K562 (cell line): ENCODE measurements at regions not wholly inside any gene's neighbourhood (a gene's known extent, or its start where the extent isn't known, plus 50 kb on each side); places are given as distances from the start of the nearest gene placed in this dataset.

ENCODE experiments used
- HMGN3 ChIP-seq: IDR thresholded peaks from 2 replicates; pipeline ENCODE4 v1.6.1; 2011; ENCODE audit warnings: borderline replicate concordance, low read depth, mild to moderate bottlenecking, mixed read lengths, low read length; ENCODE audit not compliant: insufficient read length; ENCODE audit errors: extremely low read depth
- MEIS2 ChIP-seq: fragments of 450-650 bp; IDR thresholded peaks from 2 replicates; pipeline ENCODE4 v1.6.1; 2014; ENCODE audit warnings: mild to moderate bottlenecking; ENCODE audit not compliant: partially characterized antibody
- POLR2A ChIP-seq: fragments of 450-650 bp; conservative IDR thresholded peaks from 2 replicates; pipeline ENCODE4 v1.6.1; 2016
- TAF1 ChIP-seq: IDR thresholded peaks from 2 replicates; pipeline ENCODE4 v1.6.1; 2011; ENCODE audit warnings: mild to moderate bottlenecking, low read length, moderate library complexity; ENCODE audit not compliant: insufficient read depth, control insufficient read depth, severe bottlenecking; ENCODE audit errors: extremely low read depth
- TAL1 ChIP-seq: fragments of 450-650 bp; IDR thresholded peaks from 2 replicates; pipeline ENCODE4 v1.6.1; 2016; ENCODE audit warnings: mild to moderate bottlenecking
- TF ChIP-seq, protein P1 (sequence below), 3 experiments: IDR thresholded peaks in 2 of 3; conservative IDR thresholded peaks in 1 of 3; 2 replicates each; pipeline ENCODE4 v1.5.1; 2011 to 2012; ENCODE audit warnings: low read length in 3 of 3, mild to moderate bottlenecking in 3 of 3, control low read depth in 2 of 3, improper control_type of control experiment in 1 of 3, inconsistent platforms in 1 of 3, low read depth in 1 of 3, mixed read lengths in 1 of 3, moderate library complexity in 1 of 3; ENCODE audit not compliant: insufficient read depth in 2 of 3

- TF ChIP-seq, protein P1, sequence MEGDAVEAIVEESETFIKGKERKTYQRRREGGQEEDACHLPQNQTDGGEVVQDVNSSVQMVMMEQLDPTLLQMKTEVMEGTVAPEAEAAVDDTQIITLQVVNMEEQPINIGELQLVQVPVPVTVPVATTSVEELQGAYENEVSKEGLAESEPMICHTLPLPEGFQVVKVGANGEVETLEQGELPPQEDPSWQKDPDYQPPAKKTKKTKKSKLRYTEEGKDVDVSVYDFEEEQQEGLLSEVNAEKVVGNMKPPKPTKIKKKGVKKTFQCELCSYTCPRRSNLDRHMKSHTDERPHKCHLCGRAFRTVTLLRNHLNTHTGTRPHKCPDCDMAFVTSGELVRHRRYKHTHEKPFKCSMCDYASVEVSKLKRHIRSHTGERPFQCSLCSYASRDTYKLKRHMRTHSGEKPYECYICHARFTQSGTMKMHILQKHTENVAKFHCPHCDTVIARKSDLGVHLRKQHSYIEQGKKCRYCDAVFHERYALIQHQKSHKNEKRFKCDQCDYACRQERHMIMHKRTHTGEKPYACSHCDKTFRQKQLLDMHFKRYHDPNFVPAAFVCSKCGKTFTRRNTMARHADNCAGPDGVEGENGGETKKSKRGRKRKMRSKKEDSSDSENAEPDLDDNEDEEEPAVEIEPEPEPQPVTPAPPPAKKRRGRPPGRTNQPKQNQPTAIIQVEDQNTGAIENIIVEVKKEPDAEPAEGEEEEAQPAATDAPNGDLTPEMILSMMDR (IDR thresholded peaks at IDR 0.05 in 2 of 3, conservative IDR thresholded peaks at IDR 0.05 in 1 of 3; ENCODE audit: insufficient read depth in 2 of 3, low read depth in 1 of 3, low read length in 3 of 3): no peak
- TF ChIP-seq TAF1: no peak
- no peak for TF ChIP-seq POLR2A
- TF ChIP-seq HMGN3: no peak
- no peak for TF ChIP-seq MEIS2
- TF ChIP-seq TAL1: no peak
Observed at GRCh38 chr5:163677092-163677491, 171.7 kb downstream of the MAT2B start.
